A673 (cell line): ENCODE measurements at regions not wholly inside any gene's neighbourhood (a gene's known extent, or its start where the extent isn't known, plus 50 kb on each side); places are given as distances from the start of the nearest gene placed in this dataset.

Experiments
- EZH2 ChIP-seq: fragments of 200-600 bp; sonication (generic); IDR thresholded peaks from 2 replicates; pipeline ENCODE4 v1.6.1; 2017; ENCODE audit warnings: borderline replicate concordance, low read depth, mild to moderate bottlenecking, mixed read lengths, antibody characterized with exemption, low read length; ENCODE audit not compliant: poor library complexity, severe bottlenecking
- TF ChIP-seq, protein P1 (sequence below): fragments of 300-800, 200-600 bp; sonication (generic); conservative IDR thresholded peaks from 2 replicates; pipeline ENCODE4 v1.5.1; 2017; ENCODE audit warnings: low read depth, mild to moderate bottlenecking, antibody characterized with exemption, low read length, moderate library complexity, mixed read lengths

DNA sequence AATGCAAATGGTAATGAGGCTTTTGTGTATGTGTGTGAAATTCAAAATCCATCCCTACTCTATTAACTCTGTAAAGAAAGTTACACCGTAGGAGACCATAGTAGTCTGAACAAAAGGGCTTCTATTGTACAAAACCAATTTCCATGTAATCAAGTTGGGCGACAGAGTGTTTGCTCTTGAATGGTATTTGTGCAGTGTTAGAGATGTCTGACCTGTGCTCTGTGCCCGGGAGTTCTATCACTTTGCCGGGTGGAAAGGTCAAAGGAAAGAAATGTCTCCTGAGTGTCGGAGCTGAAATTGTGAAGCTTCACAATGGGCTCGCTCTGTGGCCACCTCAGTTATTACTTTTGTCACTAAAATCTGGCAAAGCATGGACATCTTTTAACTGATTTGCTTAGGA, 312.0 kb downstream of the SAMD5 start:
- TF ChIP-seq EZH2 = no peak
- TF ChIP-seq, protein P1, sequence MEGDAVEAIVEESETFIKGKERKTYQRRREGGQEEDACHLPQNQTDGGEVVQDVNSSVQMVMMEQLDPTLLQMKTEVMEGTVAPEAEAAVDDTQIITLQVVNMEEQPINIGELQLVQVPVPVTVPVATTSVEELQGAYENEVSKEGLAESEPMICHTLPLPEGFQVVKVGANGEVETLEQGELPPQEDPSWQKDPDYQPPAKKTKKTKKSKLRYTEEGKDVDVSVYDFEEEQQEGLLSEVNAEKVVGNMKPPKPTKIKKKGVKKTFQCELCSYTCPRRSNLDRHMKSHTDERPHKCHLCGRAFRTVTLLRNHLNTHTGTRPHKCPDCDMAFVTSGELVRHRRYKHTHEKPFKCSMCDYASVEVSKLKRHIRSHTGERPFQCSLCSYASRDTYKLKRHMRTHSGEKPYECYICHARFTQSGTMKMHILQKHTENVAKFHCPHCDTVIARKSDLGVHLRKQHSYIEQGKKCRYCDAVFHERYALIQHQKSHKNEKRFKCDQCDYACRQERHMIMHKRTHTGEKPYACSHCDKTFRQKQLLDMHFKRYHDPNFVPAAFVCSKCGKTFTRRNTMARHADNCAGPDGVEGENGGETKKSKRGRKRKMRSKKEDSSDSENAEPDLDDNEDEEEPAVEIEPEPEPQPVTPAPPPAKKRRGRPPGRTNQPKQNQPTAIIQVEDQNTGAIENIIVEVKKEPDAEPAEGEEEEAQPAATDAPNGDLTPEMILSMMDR = no peak
